HG03045 (cell line): ENCODE measurements at regions not wholly inside any gene's neighbourhood (a gene's known extent, or its start where the extent isn't known, plus 50 kb on each side); places are given as distances from the start of the nearest gene placed in this dataset.
"Not testable (repeated sequence)": the region's sequence is repeated elsewhere in the genome, so short reads cannot be mapped to it uniquely, and the experiment has no call there.

Experiments used
- ATAC-seq: cut with Tn5 transposase; IDR thresholded peaks from one replicate; pipeline ENCODE4 v1.9.1; 2021; ENCODE audit warnings: mild to moderate bottlenecking, moderate library complexity; ENCODE audit not compliant: unreplicated experiment

DNA sequence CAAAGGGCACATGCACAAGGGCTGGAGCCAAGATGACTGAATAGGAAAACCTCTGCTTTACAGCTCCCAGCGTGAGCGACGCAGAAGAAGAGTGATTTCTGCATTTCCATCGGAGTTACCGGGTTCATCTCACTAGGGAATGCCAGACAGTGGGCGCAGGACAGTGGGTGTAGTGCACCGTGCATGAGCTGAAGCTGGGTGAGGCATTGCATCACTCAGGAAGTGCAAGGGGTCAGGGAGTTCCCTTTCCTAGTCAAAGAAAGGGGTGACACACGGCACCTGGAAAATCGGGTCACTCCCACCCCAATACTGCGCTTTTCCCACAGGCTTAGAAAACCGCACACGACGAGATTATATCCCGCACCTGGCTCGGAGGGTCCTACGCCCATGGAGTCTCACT lies 64.5 kb upstream of the HTR1E start:
- ATAC-seq: not testable (repeated sequence)

DNA sequence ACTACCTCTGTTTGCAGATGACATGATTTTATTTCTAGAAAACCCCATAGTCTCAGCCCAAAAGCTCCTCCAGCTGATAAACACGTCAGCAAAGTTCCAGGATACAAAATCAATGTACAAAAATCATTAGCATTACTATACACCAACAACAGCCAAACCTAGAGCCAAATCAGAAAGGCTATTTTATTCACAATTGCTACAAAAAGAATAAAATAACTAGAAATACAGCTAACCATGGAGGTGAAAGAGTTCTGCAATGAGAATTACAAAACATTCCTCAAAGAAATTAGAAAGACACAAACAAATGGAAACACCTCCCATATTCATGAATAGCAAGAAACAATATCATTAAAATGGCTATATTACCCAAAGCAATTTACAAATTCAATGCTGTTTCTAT lies 65.6 kb upstream of the HTR1E start:
- no peak for ATAC-seq

DNA sequence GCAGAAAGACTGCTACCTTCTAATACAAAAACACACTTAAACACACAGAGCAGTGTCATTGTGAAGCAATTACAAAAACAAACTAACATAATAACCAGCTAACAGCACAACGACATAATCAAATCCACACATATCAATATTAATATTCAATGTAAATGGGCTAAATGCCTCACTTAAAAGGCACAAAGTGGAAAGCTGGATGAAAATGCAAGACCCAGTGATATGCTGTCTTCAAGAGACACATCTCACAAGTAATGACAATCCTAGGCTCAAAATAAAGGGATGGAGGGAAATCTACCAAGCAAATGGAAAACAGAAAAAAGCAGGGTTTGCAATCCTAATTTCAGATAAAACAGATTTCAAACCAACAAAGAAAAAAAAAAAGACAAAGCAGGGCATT lies 67.8 kb upstream of the HTR1E start:
- ATAC-seq: no peak

DNA sequence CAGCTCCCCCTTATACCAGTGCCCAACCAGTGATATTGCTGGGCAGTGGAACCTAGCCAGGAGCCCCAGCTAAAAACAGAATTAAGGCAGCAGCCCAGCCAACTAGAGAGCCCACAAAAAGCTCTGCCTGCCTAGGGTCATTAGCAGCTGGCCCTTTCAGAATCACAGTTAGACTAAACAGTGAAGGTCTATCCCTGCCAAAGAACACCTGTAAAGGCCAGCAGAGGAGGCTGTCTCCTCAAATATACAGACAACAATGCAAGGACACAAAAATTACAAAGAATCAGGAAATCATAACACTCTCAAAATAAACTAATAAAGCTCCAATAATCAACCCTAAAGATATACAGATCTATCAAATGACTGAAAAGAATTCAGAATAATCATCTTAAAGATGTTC lies 77.8 kb upstream of the HTR1E start:
- no peak for ATAC-seq

DNA sequence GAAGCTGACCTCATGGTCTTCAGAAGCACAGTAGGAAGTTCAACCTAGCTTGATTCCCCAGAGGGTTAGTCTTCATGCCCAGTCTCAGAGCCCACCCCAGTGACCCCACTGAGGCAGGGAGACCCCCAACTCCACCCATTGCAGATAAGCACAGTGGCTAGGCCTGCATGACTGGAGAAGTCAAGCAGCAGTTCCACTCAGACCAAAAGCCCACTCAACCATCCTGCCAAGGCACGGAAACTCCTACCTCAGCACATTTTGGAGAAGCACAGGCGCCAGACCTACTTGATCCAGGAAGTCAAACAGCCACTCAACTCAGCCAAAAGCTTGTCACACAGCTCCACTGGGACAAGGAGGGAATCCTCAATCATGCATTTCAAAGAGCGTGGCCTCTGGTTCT lies 78.4 kb upstream of the HTR1E start:
- no peak for ATAC-seq

DNA sequence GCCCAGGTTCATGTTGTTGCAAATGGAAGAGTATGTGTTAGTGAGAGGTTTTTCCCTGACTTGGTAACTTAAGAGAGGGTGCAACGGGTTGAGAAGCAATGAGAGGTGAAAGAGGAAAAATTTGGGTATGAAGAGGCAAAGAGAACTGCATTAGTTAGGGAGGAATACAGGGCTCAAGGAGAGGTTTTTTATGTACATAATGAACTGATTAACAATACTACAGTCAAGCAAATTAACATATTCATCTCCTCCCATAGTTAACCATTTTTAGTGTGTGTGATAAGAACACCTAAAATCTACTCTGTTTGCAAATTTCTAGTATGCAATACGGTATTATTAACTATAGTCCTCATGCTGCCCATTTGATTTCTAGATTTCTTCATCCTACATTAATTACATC lies 79.5 kb upstream of the HTR1E start:
- ATAC-seq: no peak

DNA sequence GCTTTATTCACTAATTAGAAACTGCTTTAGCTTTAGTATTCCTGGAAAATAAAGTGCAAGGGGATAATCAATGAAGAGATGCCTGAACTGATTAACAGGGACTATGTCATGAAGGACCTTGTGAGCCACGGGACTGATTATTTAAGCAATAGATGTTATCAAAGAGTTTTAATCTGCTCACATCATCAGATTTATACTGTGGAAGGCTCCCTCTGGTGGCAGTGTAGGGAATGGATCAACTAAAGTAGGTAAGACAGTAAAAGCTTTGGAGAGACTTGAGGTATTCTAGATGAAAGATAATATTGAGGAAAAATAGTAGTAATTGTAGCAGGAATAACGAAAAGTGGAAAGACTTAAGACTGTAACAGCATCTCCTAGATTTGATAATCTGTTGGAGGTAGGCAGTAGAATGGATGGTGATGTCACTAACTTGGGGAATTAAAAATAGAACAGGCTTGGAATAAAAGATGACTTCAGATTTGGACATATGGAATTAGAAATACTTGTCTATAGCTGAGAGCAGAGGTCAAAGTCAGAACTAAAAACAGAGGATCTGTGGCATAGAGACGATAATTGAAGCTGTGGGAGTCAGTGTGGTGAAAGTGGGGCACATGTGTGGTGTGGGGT lies 80.3 kb upstream of the HTR1E start:
- ATAC-seq: no peak

DNA sequence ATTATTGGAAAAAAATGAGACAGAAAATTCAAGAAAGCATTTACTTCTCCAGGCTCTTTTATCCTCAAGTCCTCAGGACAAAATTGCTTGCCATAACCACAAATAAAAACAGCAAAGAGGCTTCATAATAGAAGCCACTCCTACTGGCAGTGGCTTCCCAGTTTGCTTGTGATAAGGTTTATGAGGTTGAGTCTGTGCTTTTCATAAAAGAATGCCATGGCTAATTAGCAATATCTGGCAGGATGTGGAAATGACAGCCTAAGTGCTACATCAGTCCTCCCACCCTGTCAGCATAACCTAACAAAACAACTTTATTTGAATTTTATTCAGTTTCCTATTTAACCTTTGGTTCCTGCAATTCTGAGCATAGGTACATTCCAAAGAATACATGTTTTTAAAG lies 80.9 kb upstream of the HTR1E start:
- no peak for ATAC-seq

DNA sequence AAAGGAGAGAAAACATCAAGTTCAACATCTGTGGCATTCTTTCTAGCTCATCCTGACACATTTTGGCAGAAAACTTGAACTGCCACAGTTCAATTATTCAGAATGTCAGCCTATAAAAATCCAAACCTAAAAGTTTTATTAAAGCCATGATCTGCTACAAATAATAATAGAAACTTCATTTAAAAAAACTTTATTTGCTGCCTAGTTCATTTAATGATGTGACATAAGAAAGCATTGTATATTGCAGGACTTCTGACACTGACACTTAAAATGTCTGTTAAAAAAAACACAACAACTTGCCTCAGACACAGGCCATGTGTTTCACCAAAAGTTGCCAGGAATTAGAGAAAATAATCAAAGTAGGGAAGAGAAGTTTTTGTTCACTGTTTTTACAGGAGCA lies 88.3 kb upstream of the HTR1E start:
- no peak for ATAC-seq

DNA sequence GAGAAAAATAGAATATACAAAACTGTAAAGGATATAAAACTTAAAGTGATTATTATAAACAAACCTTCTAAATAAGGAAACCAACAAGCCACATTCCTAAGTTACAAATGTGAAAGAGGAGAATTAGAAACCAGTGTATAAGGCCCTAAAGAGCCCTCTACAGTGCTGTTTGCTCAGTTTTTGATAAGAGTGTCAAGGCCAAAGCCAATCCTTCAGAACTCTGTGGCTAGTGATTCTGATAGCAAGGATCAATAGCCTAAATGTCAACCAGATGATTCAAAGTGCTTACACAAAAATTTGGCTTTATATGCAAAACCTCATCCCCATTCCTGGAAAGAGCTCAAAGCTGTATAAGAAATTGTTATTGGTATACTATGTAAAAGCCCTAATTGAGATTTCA lies 104.6 kb upstream of the HTR1E start:
- ATAC-seq: no peak

DNA sequence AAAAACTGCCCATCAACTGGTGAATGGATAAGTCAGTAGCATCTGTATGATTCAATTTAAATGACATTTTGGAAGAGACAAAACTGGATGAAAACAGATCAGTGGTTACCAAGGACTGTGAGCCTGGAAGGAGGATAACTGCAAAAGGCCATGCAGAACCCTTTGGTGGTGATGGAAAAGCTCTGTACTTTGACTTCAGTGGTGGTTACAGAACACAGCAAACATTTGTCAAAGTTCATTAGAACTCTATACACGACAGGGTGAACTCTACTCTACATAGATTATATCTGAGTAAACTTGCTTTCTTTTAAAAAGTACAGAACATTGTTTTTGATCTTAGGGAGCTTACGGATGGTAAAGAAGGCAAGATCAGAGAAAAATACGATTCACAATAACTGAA lies 111.9 kb upstream of the HTR1E start:
- ATAC-seq: no peak

DNA sequence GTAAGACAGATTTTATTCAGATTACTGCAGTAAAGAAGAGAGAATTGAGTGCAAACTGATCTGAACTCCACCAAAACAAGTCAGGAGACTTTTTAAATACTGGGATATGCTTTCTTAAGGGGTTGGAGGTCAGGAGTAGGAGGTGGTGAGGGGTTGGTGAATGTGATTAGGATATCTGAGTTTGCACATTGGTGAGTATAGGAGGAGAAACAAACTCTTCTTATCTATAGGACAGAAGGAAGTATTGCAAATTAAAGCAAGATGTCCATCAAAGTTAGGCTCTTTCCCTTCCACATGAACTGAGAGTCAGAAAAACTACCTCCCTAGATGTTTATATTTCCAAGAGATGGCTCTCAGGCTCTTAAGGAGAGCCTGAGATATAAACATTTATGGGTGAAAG lies 114.6 kb upstream of the HTR1E start:
- ATAC-seq: no peak

DNA sequence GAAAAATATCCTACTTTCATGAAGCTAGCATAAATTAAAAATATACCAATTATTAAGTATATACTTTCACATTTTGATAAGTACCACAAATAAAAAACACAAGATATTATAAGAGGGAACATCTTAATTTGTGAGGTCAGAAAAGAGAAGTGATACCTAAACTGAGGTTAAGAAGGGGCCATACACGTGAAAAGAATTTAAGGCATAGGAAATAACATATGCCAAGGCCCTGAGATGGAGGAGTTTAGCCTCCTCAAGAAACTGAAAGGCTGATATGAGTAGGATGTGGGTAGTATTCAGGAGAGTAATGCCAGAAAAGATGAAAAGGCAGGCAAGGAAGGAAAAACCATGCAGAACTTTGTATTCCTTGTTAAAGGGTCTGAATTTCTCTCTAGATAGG lies 116.6 kb upstream of the HTR1E start:
- ATAC-seq: no peak

DNA sequence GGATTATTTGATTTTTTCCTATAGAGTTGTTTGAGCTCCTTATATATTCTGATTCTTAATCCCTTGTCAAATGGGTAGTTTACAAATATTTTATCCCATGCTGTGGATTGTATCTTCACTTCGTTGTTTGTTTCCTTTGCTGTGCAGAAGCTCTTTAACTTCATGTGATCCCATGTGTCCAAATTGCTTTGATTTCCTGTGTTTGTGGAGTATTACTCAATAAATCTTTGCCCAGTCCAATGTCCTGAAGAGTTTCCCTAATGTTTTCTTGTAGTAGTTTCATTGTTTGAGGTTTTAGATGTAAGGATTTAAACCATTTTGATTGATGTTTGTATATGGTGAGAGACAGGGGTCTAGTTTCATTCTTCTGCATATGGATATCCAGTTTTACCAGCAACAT lies 143.7 kb upstream of the HTR1E start:
- no peak for ATAC-seq

DNA sequence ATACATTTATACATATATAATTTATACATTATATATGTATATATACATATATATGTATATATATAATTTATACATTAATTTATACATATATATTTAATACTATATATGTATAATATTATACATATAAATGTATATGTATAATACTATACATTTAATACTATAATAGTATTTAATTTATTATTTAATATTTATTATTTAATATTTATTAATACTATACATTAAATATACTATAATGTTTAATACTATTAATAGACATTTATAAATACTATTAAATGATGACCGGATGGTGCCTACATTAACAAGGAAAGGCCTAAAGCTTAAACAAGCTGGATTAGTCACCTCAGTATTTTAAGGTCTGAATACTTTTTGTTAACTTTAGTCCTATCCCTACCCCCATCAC lies 145.9 kb upstream of the HTR1E start:
- ATAC-seq: no peak

DNA sequence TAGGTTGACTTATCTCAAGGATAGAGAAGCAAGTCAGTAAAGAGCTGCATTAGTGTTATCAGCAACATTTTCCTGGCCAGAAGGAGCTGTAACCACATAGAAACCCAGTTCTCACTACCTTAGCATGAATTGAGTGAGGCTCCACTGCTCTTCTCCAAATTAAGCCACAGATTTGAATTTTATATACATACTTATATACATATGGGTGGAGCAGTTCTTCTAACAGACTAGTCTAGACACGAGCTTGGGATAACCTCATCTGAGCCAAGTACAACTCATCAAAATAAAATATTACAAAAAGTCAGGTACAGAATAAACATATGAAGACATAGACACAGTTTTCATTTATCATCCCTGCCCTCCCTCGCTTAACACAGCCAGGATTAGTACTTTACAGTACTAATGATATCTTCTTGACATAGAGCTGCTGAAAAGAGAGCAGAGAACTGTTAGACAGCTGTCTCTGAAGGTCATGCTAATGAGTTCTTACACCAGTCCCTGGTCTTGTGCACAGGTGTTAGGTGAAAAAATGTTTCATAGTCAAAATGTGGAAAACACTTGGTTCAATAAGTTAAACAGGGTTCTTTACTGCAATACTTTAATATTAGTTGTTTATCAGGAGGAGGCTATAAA lies 147.4 kb upstream of the HTR1E start:
- no peak for ATAC-seq

DNA sequence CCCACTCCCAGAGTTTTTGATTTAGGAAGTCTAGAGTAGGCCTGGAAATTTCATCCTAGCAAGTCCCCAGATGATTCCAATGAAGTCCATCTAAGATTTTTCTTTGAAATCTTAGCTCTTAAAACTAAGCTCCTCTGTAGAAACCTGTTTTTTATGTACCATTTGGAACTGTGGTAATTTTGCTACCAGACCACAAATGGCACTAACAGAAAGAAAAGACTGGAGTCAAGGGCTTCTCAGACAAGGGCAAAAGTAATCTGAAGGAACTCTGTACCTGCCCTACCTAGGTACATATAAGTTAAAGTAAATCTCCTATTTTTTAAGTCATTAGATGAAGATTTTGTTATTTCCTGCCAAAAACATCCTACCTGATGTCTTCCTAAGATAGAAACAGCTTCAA lies 155.0 kb upstream of the HTR1E start:
- no peak for ATAC-seq

DNA sequence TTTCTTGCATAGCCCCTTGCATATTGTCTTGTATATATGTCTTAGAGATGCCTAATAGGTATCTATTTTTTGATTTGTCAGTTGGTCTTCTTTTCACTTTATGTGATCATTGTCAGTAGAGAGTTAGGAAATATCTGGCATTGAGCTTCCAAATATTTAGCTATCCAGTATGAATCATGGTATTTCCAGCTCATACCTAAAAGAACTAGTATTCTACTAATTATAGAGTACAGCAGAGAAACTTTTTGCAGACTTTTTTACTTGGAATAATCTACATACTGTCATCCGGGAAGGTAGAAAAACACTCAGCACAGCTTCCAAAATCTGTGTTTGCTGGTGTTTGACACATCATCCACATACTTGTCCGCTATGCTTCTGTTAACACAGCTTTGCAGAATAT lies 156.4 kb upstream of the HTR1E start:
- ATAC-seq: no peak

DNA sequence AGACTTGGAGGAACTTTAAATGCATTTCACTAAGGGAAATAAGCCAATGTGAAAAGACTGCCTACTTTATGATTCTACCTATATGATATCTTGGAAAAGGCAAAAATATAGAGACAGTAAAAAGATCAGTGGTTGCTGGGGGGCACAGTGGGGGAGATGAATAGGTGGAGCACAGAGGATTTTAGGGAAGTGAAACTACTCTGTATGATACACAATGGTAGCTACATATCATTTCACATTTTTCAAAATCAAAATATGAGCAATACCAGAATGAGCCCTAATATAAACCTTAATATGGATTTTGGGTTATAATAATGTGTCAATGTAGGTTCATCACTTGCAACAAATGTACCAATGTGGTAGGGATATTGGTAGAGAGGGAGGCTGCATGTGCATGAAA lies 161.4 kb upstream of the HTR1E start:
- ATAC-seq: no peak

DNA sequence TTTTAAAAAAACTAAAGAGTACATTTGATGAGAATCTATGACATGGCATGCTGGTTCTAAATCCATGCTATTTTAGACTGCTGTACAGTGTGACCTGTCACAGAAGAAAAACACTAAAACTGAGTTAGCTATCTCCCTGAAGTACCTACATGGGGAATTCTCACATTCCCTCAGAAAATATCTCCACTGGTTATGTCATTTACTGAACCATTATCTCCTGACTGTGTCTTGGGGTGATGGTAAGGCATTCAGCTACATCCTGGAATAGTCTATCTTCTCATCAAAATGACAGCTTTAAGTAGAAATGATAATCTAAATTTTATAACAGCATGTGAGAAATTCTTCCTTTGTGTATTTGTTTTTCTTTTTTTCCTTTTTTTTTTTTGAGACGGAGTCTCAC lies 172.1 kb upstream of the HTR1E start:
- no peak for ATAC-seq

DNA sequence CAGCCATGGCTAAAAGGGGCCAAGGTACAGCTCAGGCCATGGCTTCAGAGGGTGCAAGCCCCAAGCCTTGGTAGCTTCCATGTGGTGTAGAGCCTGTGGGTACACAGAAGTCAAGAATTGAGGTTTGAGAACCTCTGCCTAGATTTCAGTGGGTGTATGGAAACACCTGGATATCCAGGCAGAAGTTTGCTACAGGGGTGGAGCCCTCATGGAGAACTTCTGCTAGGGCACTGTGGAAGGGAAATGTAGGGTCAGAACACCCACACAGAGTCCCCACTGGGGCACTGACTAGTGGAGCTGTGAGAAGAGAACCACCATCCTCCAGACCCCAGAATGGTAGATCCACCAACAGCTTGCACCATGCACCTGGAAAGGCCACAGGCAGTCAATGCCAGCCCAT lies 177.4 kb upstream of the HTR1E start:
- ATAC-seq: not testable (repeated sequence)

DNA sequence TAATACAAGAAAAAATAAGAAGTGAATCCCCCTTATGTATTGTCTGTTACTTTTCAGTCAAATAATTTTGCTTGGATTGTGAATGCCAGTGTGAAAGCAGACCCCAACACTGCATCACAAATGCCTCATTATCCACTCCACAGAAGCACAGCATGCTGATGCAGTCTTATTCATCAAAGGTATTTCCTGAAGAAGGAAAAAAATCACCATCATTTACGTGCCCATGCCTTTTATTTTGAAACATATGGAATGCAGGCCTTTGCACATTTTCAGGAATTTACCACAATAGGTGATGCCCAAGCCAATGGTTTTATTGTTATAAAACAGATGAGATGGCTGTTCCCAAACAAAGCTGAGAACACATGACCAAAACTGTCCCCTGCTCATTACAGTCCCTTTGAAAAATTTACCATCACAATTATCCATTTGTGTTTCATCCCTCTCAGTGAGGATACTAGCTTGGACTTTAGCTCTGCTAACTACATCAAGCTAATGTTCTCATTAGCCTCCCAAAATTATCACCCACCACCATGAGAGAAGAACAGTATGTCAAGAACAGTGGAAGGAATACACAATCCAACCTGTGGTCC lies 180.6 kb upstream of the HTR1E start:
- ATAC-seq: no peak

DNA sequence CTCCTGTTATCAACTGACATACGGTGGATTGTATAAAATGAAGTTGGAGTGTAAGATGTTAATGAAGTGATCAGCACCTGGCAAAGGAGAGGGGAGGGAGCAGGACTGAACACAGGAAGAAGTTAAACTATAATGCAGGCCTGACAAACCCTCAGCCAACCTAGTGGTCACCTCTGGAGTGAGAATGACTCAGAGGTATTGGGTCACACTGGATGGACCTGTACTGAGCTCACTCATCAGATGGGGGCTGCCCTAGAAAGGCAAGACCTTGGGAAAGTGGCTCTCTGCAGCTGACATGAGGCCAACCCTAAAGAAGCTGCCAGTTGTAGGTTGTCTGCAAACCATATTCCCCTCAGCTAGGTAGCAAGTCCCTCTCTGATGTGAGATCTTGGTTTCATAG lies 193.3 kb upstream of the HTR1E start:
- no peak for ATAC-seq
